Stimulated activated CD8-positive, alpha-beta memory T cell treated with anti-CD3 and anti-CD28 coated beads, Interleukin-7, amount 100 ng/mL, for 48 hours (primary cell): ENCODE measurements at regions not wholly inside any gene's neighbourhood (a gene's known extent, or its start where the extent isn't known, plus 50 kb on each side); places are given as distances from the start of the nearest gene placed in this dataset.

Source experiments
- DNase-seq, 2 donors: peaks; one replicate each; pipeline ENCODE4 v3.0.0-alpha.2; 2020; ENCODE audit warnings: low read depth in 1 of 2; ENCODE audit errors: extremely low read depth in 1 of 2

DNA sequence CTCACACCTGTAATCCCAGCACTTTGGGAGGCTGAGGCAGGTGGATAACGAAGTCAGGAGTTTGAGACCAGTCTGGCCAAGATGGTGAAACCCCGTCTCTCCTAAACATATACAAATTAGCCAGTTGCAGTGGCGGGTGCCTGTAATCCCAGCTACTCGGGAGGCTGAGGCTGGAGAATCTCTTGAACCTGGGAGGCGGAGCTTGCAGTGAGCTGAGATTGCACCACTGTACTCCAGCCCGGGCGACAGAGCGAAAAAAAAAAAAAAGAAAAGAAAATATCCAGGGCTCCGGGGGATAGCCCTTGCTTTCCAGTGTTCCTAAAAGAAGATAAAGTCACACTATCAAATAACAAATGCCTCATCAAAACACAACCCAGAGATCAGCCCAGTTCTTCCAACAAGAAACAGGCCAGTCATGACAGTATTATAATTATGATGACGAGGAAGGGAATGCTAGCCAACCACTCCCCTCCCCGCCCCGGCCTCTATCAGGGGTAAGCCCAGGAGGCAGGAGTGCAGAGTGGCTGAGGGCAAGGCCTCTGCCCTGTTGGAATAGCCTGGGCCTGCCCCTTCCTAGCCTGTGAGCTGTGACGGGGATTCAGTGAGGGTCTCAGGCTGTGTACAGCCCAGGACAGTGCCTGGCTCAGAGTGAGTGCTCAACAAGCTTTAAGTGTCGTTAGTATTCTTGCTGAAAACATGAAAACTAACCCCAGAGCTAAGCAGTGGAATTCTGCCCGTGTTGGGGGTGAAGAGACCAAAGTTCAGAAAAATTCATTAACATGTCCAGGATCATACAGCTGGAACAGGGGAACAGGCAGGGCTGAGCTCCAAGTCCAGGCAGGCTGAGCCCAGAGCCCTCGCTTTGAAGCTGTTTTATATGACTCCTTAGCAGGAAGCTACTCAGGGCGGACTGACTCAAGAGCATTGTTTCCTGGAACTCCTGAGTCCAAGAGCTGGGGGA lies 54.3 kb downstream of the FAM241B start:
- no peak for DNase-seq

GRCh38 chr10:69684981-69685353 lies 54.9 kb downstream of the FAM241B start:
- DNase-seq: no peak

DNA sequence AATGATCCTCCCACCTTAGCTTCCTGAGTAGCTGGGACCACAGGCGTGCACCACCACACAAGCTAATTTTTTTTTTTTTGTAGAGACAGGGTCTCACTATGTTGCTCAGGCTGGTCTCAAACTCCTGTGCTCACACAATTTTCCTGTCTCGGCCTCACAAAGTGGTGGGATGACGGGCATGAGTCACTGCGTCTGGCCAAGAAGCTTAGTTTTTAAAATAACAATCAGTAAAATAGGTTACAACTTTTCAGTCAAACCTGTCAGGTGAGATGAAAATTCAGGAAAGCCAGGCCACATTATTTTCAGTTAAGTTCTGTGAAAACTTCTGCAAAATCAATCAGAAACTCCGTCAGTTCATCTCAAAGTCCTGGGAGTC lies 55.4 kb downstream of the FAM241B start:
- DNase-seq: no peak

DNA sequence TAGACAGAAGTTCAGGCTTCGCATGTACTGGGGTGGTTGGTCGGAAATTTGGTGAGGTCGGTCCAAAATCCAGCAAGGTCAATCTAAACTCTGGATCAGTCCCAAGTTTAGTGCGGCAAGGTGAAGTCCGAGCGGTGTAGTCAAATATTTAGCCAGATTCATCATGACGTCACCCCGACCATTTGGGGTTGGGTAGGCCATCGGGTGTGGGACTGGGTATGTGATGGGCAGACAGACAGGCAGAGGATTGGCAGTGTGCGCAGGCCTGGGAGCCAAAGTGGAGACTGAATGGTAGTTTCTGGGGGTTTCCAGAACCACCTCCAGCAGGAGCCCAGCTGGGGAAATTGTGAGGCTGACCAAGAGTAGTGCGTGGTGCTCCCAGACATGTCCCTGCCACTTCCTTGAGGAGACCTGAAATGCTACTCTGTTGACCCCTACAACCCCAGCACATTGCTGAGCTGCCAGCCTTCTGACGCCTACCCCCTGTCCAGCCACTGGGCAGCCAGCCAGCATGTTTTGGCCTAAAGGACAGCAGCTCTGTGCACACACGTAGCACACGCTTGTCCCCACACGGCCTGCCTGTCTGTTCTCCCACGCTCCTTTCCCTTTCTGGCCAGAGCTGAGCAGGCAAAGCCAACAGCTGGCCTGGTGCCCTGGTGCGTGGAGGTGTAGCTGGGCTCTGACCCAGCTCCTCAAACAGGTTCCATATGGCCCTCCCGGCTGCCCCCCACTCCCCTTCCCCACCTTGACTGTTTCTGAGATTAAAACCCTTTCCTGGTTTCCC lies 55.9 kb downstream of the FAM241B start:
- DNase-seq: no peak

DNA sequence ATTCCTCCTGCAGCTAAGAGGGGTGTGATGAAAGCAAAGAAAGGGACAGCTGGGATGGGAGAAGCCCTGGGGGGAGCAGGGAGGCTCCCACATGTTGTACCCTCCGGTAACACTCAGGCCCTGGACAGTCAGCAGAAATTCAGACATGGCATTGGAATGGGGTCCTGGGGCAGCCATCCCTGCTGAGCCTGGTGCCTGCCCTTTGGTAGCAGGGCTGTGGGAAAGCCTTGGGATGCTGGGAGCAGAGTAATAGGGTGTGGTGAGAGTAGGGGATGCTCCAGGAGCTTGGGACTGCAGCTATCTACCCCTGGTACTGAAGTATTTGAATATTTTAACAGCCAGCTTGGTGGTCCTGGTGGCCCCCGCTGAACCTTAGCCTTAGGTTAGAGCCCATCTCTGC lies 56.8 kb downstream of the FAM241B start:
- DNase-seq: no peak

- no peak for DNase-seq
These were observed 57.4 kb downstream of the FAM241B start for GRCh38 chr10:69687426-69687825.

DNA sequence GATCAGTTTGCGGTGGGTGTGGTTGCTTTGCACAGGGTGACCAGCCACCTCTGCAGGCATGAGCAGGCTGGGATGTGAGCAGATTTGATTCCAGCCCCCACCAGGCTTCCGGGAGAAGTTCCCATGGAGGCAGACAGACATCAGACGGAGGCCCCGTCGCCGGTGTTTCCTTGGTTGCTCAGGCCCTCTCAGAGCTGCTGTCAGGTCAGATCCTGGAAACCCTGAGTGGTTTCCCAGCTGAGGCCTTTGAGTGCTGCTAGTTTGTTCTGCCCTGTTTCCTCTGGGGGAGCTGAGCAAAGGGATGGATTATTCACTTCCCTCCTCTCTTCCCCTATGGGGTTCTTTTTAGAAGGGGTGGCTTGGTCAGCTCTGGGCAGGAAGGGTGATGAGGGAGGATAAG lies 62.2 kb downstream of the FAM241B start:
- no peak for DNase-seq

DNA sequence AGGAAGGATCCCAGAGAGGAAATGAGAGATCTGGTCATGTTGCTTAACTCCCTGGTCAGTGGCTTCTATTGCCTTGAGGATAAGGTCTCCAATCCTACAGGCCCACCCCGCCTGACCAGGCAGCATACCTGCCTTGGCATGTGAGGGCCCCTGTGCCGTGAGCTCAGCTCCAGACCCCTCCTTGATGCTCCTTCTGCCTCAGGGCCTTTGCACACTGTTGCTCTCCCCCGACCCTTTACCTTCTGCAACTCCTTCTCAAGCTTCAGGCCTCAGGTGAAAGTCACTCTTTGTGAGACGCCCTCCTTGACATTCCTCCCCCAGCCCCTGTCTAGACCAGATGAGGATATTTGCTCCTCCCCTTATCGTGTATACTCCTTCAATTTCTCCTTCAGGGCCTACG lies 62.8 kb downstream of the FAM241B start:
- no peak for DNase-seq

- DNase-seq: no peak
These were observed 63.8 kb downstream of the FAM241B start for GRCh38 chr10:69693886-69694285.

DNA sequence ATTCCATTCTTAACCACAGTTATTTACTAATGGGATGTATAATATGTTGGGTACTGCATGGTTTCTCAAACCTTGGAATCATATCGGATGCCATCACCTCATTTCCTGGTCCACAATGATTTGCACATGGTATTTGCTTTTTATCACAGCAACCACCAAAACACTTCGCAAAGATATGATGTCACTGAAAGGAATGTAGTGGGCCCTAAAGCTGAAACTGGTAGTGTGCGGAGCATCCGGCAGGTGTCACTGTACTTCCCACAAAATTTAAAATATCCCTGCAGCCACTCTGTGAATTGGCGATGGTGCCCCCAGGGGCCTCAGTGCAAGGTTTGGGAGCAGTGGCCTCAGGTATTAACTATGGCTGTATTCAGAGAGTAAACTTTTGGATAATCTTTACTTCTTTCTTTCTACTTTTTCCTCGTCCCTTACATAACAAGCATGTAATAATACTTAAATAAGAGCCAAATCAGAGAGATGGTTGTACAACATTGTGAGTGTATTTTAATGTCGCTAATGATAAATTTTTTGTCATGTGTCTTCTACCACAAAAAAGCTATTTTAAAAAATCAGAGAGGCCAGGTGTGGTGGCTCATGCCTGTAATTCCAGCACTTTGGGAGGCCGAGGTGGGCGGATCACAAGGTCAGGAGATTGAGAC lies 66.2 kb downstream of the FAM241B start:
- no peak for DNase-seq

DNA sequence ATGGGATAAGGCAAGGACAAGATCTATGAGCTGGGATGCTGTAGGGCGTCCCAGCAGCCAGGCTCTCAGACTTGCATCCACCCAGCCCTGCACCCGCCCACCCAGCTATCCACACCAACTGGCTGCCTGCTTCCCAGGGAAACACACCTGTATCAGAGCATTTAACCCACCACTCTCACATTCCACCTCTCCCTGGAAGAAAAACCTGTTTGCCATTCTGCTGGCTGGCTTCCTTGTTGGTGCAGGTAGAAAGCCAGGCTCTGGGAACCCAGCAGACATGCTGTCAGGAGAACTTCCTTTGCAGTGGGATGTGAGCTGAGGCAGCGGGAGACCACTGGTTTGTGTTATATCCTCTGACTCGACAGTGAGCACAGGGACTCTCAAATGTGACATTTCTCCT lies 67.0 kb downstream of the FAM241B start:
- DNase-seq: no peak

- DNase-seq: no peak
These were observed 73.2 kb downstream of the FAM241B start for GRCh38 chr10:69703256-69703655.

GRCh38 chr10:69703766-69704630 lies 74.0 kb downstream of the FAM241B start:
- DNase-seq: no peak

- DNase-seq: no peak
These were observed 79.4 kb downstream of the FAM241B start for GRCh38 chr10:69709366-69709941.

- DNase-seq: no peak
These were observed 80.2 kb downstream of the FAM241B start for GRCh38 chr10:69710008-69710888.

GRCh38 chr10:69712342-69712741 lies 82.3 kb downstream of the FAM241B start:
- DNase-seq: no peak

DNA sequence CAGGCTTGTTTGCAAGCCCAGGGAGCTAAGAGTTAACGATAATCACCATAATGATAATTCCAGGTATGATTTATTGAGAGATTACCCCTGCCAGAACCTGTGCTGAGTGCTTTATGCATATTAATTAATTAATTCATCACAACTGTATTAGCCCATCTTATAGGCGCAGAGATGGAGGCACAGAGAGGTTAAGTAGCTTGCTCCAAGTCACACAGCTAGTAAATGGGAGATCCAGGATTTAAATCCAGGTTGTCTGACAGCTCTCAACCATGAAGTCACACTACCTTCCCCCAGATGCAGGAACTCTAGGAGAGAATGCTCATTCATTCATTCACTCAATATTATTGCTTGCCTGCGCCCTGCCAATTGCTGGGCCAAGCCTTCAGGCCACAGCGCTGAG lies 84.5 kb downstream of the FAM241B start:
- DNase-seq: no peak

DNA sequence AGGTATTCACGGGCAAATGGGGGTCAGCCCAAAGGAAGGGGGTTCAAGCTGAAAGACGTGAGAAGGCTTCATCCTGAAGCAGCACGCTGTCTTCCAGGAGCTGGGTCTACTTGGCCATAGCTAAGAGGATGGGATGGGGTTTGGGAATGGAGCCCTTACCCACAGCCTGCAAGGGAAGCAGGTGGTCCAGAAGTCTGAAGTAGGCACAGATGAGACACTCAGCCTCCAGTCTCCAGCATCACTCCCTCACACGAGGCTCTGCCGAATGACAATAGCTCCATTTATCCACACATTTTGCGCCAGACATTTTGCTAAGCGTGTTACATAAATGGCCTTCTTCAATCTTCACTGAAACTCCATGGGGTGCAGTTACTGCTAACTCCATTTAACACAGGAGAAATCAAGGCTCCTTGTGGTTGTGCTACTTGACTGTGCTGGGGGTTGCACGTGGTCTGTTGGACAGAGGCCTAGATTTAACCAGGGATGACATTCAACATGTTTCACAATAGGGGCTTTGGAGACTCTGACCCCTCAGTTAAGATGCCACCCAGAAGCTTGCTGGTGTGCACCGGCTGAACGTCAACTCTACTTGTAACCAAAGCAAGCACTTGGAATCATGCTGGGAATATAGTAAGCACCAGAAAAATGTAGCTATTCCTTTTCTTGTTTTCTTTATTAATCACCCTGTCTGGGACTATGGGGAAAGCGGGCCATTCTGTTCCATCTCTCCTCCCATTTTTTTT lies 85.3 kb downstream of the FAM241B start:
- DNase-seq: no peak
